CD4-positive, alpha-beta T cell (primary cell): ENCODE measurements at regions not wholly inside any gene's neighbourhood (a gene's known extent, or its start where the extent isn't known, plus 50 kb on each side); places are given as distances from the start of the nearest gene placed in this dataset.

ENCODE experiments used
- ATAC-seq: fragments of 200-7000 bp; cut with Tn5 transposase; one replicate; pipeline ENCODE4 v1.10.0; 2022; ENCODE audit warnings: mild to moderate bottlenecking; ENCODE audit not compliant: poor library complexity
- CTCF ChIA-PET: fragments of 350-600 bp; sonication (Branson Sonifier 250); formaldehyde crosslinking; loops from one replicate; lab custom pipeline; 2021; ENCODE audit warnings: antibody characterized with exemption, inconsistent platforms; lab: Charles Lee
- POLR2A ChIA-PET: fragments of 350-600 bp; sonication (Branson Sonifier 250); formaldehyde crosslinking; loops from one replicate; lab custom pipeline; 2021; ENCODE audit warnings: antibody characterized with exemption, inconsistent platforms; lab: Charles Lee
- DNase-seq, 14 experiments: peaks; one replicate each; pipeline ENCODE4 v3.0.0-alpha.2; 2013 to 2020; ENCODE audit warnings: mixed read lengths in 2 of 14
- H3K27ac ChIP-seq, 2 donors: one replicate each; pipeline versions ENCODE4 v1.5.1 to v1.7.0; 2013; ENCODE audit warnings: low read length in 2 of 2, low read depth in 1 of 2, mild to moderate bottlenecking in 1 of 2
- H3K27me3 ChIP-seq, 2 experiments: 1 replicate in 1 of 2; 2 replicates in 1 of 2; pipeline versions ENCODE4 v1.6.1 to v1.7.0; 2013; ENCODE audit warnings: low read length in 2 of 2, control low read depth in 1 of 2, mild to moderate bottlenecking in 1 of 2, moderate library complexity in 1 of 2; ENCODE audit not compliant: insufficient read depth in 2 of 2, control insufficient read depth in 1 of 2
- H3K36me3 ChIP-seq: one replicate; pipeline ENCODE4 v1.6.1; 2013; ENCODE audit warnings: low read length, control low read depth; ENCODE audit not compliant: insufficient read depth
- H3K4me1 ChIP-seq: one replicate; pipeline ENCODE4 v1.6.1; 2013; ENCODE audit warnings: low read length, control low read depth; ENCODE audit not compliant: insufficient read depth
- H3K4me3 ChIP-seq: one replicate; pipeline ENCODE4 v1.5.1; 2013; ENCODE audit warnings: mild to moderate bottlenecking, low read length, moderate library complexity
- H3K9me3 ChIP-seq, 2 experiments: 1 replicate in 1 of 2; 2 replicates in 1 of 2; pipeline versions ENCODE4 v1.6.1 to v1.7.0; 2013; ENCODE audit warnings: low read length in 2 of 2, mild to moderate bottlenecking in 2 of 2, control low read depth in 1 of 2, moderate library complexity in 1 of 2; ENCODE audit not compliant: control insufficient read depth in 1 of 2, insufficient read depth in 1 of 2
- H3K27ac Mint-ChIP-seq: one replicate; pipeline ENCODE4 v1.8.0; 2020; ENCODE audit warnings: mixed read lengths
- H3K27me3 Mint-ChIP-seq: one replicate; pipeline ENCODE4 v1.8.0; 2021; ENCODE audit warnings: mixed read lengths
- H3K36me3 Mint-ChIP-seq: one replicate; pipeline ENCODE4 v1.8.0; 2021; ENCODE audit warnings: low read depth, mixed read lengths
- H3K4me1 Mint-ChIP-seq: one replicate; pipeline ENCODE4 v1.8.0; 2021; ENCODE audit warnings: low read depth, mixed read lengths
- H3K4me3 Mint-ChIP-seq: one replicate; pipeline ENCODE4 v1.8.0; 2020; ENCODE audit warnings: mild to moderate bottlenecking, mixed read lengths
- H3K9me3 Mint-ChIP-seq: one replicate; pipeline ENCODE4 v1.8.0; 2020; ENCODE audit warnings: mixed read lengths
- CTCF ChIP-seq: fragments of 200-600 bp; IDR thresholded peaks from one replicate; pipeline ENCODE4 v1.8.0; 2022; ENCODE audit warnings: antibody characterized with exemption, mild to moderate bottlenecking
- intact Hi-C, 2 experiments: fragments of 100-400 bp; cut with DNase I in 1 of 2; cut with micrococcal nuclease in 1 of 2; formaldehyde crosslinking; loops; one replicate each; pipeline versions ENCODE4 v1.15.1 to v1.9.0; 2023 to 2025; cut with DNase I, micrococcal nuclease

GRCh38 chr1:218711884-218712674 is 366.9 kb downstream of the TGFB2 start:
- intact Hi-C loops, result no loop called here
- no peak for ATAC-seq
- Histone ChIP-seq H3K4me1 (no peaks in the 10 kb centered on the region), H3K4me3 (no peak overlapping the region), H3K27ac (no peak overlapping the region), H3K27me3 (no peaks in the 10 kb centered on the region), H3K9me3 (no peaks in the 10 kb centered on the region), H3K36me3 (no peaks in the 10 kb centered on the region)
- H3K9me3 Mint-ChIP-seq, result peaks cover 5% of the 10 kb centered on the region
- no peaks in the 10 kb centered on the region for H3K36me3 Mint-ChIP-seq
- no peaks in the 10 kb centered on the region for H3K4me1 Mint-ChIP-seq
- ChIA-PET POLR2A (no interaction called here), CTCF (interaction anchor here (0.7 kb wide), 1 partner anchor 170 kb away, joined by 3 read pairs; no protein-coding TSS in a partner anchor)
- H3K27me3 Mint-ChIP-seq, result no peaks in the 10 kb centered on the region
- H3K4me3 Mint-ChIP-seq, result no peak overlapping the region
- DNase-seq, result no peak
- TF ChIP-seq CTCF, result no peak
- no peak overlapping the region for H3K27ac Mint-ChIP-seq

- no peak for TF ChIP-seq CTCF
- H3K4me3 Mint-ChIP-seq, result no peak overlapping the region
- Histone ChIP-seq H3K4me3 (no peak overlapping the region), H3K27me3 (no peaks in the 10 kb centered on the region), H3K36me3 (no peaks in the 10 kb centered on the region), H3K27ac (no peak overlapping the region), H3K9me3 (no peaks in the 10 kb centered on the region), H3K4me1 (no peaks in the 10 kb centered on the region)
- H3K9me3 Mint-ChIP-seq, result peaks cover 5% of the 10 kb centered on the region
- no peak for DNase-seq
- H3K27me3 Mint-ChIP-seq, result no peaks in the 10 kb centered on the region
- ChIA-PET POLR2A (no interaction called here), CTCF (interaction anchor here (0.7 kb wide), 1 partner anchor 171 kb away, joined by 3 read pairs; no protein-coding TSS in a partner anchor)
- no peaks in the 10 kb centered on the region for H3K4me1 Mint-ChIP-seq
- H3K27ac Mint-ChIP-seq, result no peak overlapping the region
- intact Hi-C loops, result no loop called here
- ATAC-seq, result no peak
- no peaks in the 10 kb centered on the region for H3K36me3 Mint-ChIP-seq
Observed at GRCh38 chr1:218712677-218713076, 367.5 kb downstream of the TGFB2 start.

GRCh38 chr1:218715961-218716669 is 371.0 kb downstream of the TGFB2 start:
- CTCF ChIA-PET, result no interaction called here
- H3K27me3 Mint-ChIP-seq, result no peaks in the 10 kb centered on the region

More at GRCh38 chr1:218715961-218716669, 371.0 kb downstream of the TGFB2 start:
- Mint-ChIP-seq H3K4me3 (no peak overlapping the region), H3K4me1 (no peaks in the 10 kb centered on the region), H3K9me3 (peaks cover 3% of the 10 kb centered on the region), H3K36me3 (no peaks in the 10 kb centered on the region), H3K27ac (no peak overlapping the region)
- no peak overlapping the region for H3K27ac ChIP-seq
- ATAC-seq, result no peak
- no peak for TF ChIP-seq CTCF
- H3K27me3 ChIP-seq, result no peaks in the 10 kb centered on the region
- DNase-seq, result no peak
- H3K36me3 ChIP-seq, result no peaks in the 10 kb centered on the region
- H3K9me3 ChIP-seq, result no peaks in the 10 kb centered on the region
- POLR2A ChIA-PET, result no interaction called here
- H3K4me3 ChIP-seq, result no peak overlapping the region
- intact Hi-C loops, result no loop called here
- H3K4me1 ChIP-seq, result no peaks in the 10 kb centered on the region
